ENCODE measurements at regions not wholly inside any gene's neighbourhood (a gene's known extent, or its start where the extent isn't known, plus 50 kb on each side); places are given as distances from the start of the nearest gene placed in this dataset.

GRCh38 chr2:120570546-120570945 is 165.1 kb upstream of the GLI2 start:
- Histone ChIP-seq H3K27me3 (ENCODE audit: control insufficient read depth, insufficient read depth, low read length) (peaks cover 8% of the 10 kb centered on the region), H3K4me3 (replicated peaks in 1 of 4; ENCODE audit: control extremely low read depth in 1 of 4, insufficient read depth in 1 of 4, low read depth in 3 of 4, low read length in 4 of 4) (no peak overlapping the region), H3K27ac (ENCODE audit: insufficient read depth, low read length) (no peak overlapping the region), H3K9me3 (ENCODE audit: control insufficient read depth, insufficient read depth, low read depth, low read length) (no peaks in the 10 kb centered on the region), H3K9ac (ENCODE audit: insufficient read depth, low read length) (no peak overlapping the region), H4K20me1 (ENCODE audit: control insufficient read depth, extremely low read depth, insufficient read depth, low read length) (no peaks in the 10 kb centered on the region), H3K79me2 (ENCODE audit: control insufficient read depth, insufficient read depth, low read length) (no peaks in the 10 kb centered on the region), H3K4me1 (ENCODE audit: control insufficient read depth, extremely low read depth, insufficient read depth, low read length) (peaks cover 13% of the 10 kb centered on the region), H3K4me2 (ENCODE audit: extremely low read depth, insufficient read depth, low read length) (no peak overlapping the region), H3K36me3 (ENCODE audit: control insufficient read depth, insufficient read depth, low read length) (no peaks in the 10 kb centered on the region), H2AFZ (ENCODE audit: low read length) (no peak overlapping the region)
- TF ChIP-seq EZH2 (IDR thresholded peaks at IDR 0.05; ENCODE audit: low read length, missing control alignments) (no peak), CTCF (conservative IDR thresholded peaks at IDR 0.05 in 1 of 2, IDR thresholded peaks at IDR 0.05 in 1 of 2; ENCODE audit: low read depth in 1 of 2, low read length in 2 of 2) (no peak)
- DNase-seq (ENCODE audit: low read depth in 2 of 2): no peak

- no peaks in the 10 kb centered on the region for H3K36me3 ChIP-seq (ENCODE audit: control insufficient read depth, insufficient read depth, low read length)
- H4K20me1 ChIP-seq (ENCODE audit: control insufficient read depth, extremely low read depth, insufficient read depth, low read length): no peaks in the 10 kb centered on the region
- no peak overlapping the region for H3K4me2 ChIP-seq (ENCODE audit: extremely low read depth, insufficient read depth, low read length)
- TF ChIP-seq CTCF (conservative IDR thresholded peaks at IDR 0.05 in 1 of 2, IDR thresholded peaks at IDR 0.05 in 1 of 2; ENCODE audit: low read depth in 1 of 2, low read length in 2 of 2) (no peak), EZH2 (IDR thresholded peaks at IDR 0.05; ENCODE audit: low read length, missing control alignments) (no peak)
- no peak overlapping the region for H3K4me3 ChIP-seq (replicated peaks in 1 of 4; ENCODE audit: control extremely low read depth in 1 of 4, insufficient read depth in 1 of 4, low read depth in 3 of 4, low read length in 4 of 4)
- DNase-seq (ENCODE audit: low read depth in 2 of 2): no peak
- no peak overlapping the region for H3K27ac ChIP-seq (ENCODE audit: insufficient read depth, low read length)
- H3K4me1 ChIP-seq (ENCODE audit: control insufficient read depth, extremely low read depth, insufficient read depth, low read length): peaks cover 10% of the 10 kb centered on the region
- peaks cover 8% of the 10 kb centered on the region for H3K27me3 ChIP-seq (ENCODE audit: control insufficient read depth, insufficient read depth, low read length)
- no peaks in the 10 kb centered on the region for H3K9me3 ChIP-seq (ENCODE audit: control insufficient read depth, insufficient read depth, low read depth, low read length)
- H3K79me2 ChIP-seq (ENCODE audit: control insufficient read depth, insufficient read depth, low read length): no peaks in the 10 kb centered on the region
- no peak overlapping the region for H3K9ac ChIP-seq (ENCODE audit: insufficient read depth, low read length)
- no peak overlapping the region for H2AFZ ChIP-seq (ENCODE audit: low read length)
These were observed 164.5 kb upstream of the GLI2 start for GRCh38 chr2:120571015-120571728.

GRCh38 chr2:120572226-120572625 is 163.4 kb upstream of the GLI2 start:
- H2AFZ ChIP-seq (ENCODE audit: low read length): no peak overlapping the region

More at GRCh38 chr2:120572226-120572625, 163.4 kb upstream of the GLI2 start:
- Histone ChIP-seq H3K27me3 (ENCODE audit: control insufficient read depth, insufficient read depth, low read length) (peaks cover 12% of the 10 kb centered on the region), H3K36me3 (ENCODE audit: control insufficient read depth, insufficient read depth, low read length) (no peaks in the 10 kb centered on the region), H3K4me1 (ENCODE audit: control insufficient read depth, extremely low read depth, insufficient read depth, low read length) (no peaks in the 10 kb centered on the region), H3K27ac (ENCODE audit: insufficient read depth, low read length) (no peak overlapping the region), H4K20me1 (ENCODE audit: control insufficient read depth, extremely low read depth, insufficient read depth, low read length) (no peaks in the 10 kb centered on the region), H3K4me2 (ENCODE audit: extremely low read depth, insufficient read depth, low read length) (no peak overlapping the region), H3K9me3 (ENCODE audit: control insufficient read depth, insufficient read depth, low read depth, low read length) (no peaks in the 10 kb centered on the region), H3K79me2 (ENCODE audit: control insufficient read depth, insufficient read depth, low read length) (no peaks in the 10 kb centered on the region), H3K9ac (ENCODE audit: insufficient read depth, low read length) (no peak overlapping the region), H3K4me3 (replicated peaks in 1 of 4; ENCODE audit: control extremely low read depth in 1 of 4, insufficient read depth in 1 of 4, low read depth in 3 of 4, low read length in 4 of 4) (no peak overlapping the region)
- TF ChIP-seq EZH2 (IDR thresholded peaks at IDR 0.05; ENCODE audit: low read length, missing control alignments): no peak
- no peak for TF ChIP-seq CTCF (conservative IDR thresholded peaks at IDR 0.05 in 1 of 2, IDR thresholded peaks at IDR 0.05 in 1 of 2; ENCODE audit: low read depth in 1 of 2, low read length in 2 of 2)
- no peak for DNase-seq (ENCODE audit: low read depth in 2 of 2)
